HepG2 (cell line): ENCODE measurements at regions not wholly inside any gene's neighbourhood (a gene's known extent, or its start where the extent isn't known, plus 50 kb on each side); places are given as distances from the start of the nearest gene placed in this dataset.

Experiments
- ATF1 ChIP-seq: IDR thresholded peaks from 2 replicates; pipeline ENCODE4 v1.6.1; 2016; ENCODE audit warnings: mild to moderate bottlenecking, control low read depth
- CCAR2 ChIP-seq: fragments of 200-400 bp; formaldehyde crosslinking; optimal IDR thresholded peaks from 2 replicates; pipeline ENCODE3; 2018; ENCODE audit warnings: low read depth, mild to moderate bottlenecking, low read length, moderate library complexity
- ETS1 ChIP-seq: sonication (generic); formaldehyde crosslinking; IDR thresholded peaks from 2 replicates; pipeline ENCODE4 v1.4.0; 2020; ENCODE audit warnings: missing genetic modification reagents
- EZH2 ChIP-seq: conservative IDR thresholded peaks from 2 replicates; pipeline ENCODE4 v1.6.1; 2012; ENCODE audit warnings: mild to moderate bottlenecking, low read depth, low read length, moderate library complexity
- FOXP1 ChIP-seq, 2 experiments: fragments of 450-650 bp in 1 of 2; IDR thresholded peaks; 2 replicates each; pipeline ENCODE4 v1.6.1; 2017 to 2018; ENCODE audit warnings: antibody characterized with exemption in 1 of 2
- KLF12 ChIP-seq: sonication (generic); formaldehyde crosslinking; IDR thresholded peaks from 2 replicates; pipeline ENCODE4 v1.4.0; 2020; ENCODE audit warnings: missing genetic modification reagents, borderline replicate concordance
- MAZ ChIP-seq, 2 experiments: sonication (generic) in 1 of 2; formaldehyde crosslinking in 1 of 2; IDR thresholded peaks; 2 replicates each; pipeline versions ENCODE4 v1.5.0 to v1.6.1; 2012 to 2020; ENCODE audit warnings: low read depth in 2 of 2, mild to moderate bottlenecking in 2 of 2, borderline replicate concordance in 1 of 2, improper control_type of control experiment in 1 of 2, low read length in 1 of 2, missing genetic modification reagents in 1 of 2, moderate library complexity in 1 of 2
- MED1 ChIP-seq: sonication (generic); formaldehyde crosslinking; IDR thresholded peaks from 2 replicates; pipeline ENCODE4 v1.4.0; 2020; ENCODE audit warnings: missing genetic modification reagents
- NFIC ChIP-seq: IDR thresholded peaks from 2 replicates; pipeline ENCODE4 v1.6.1; 2012; ENCODE audit warnings: mild to moderate bottlenecking, low read length, inconsistent platforms
- NFYC ChIP-seq: IDR thresholded peaks from 2 replicates; pipeline ENCODE4 v1.6.1; 2016; ENCODE audit warnings: missing genetic modification reagents, missing compliant biosample characterization
- NR2F6 ChIP-seq, 2 experiments: IDR thresholded peaks; 2 replicates each; pipeline ENCODE4 v1.6.1; 2016; ENCODE audit warnings: antibody characterized with exemption in 1 of 2, mild to moderate bottlenecking in 1 of 2
- POLR2AphosphoS2 ChIP-seq: IDR thresholded peaks from 2 replicates; pipeline ENCODE4 v1.6.1; 2011; ENCODE audit warnings: low read depth, low read length, improper control_type of control experiment
- RXRB ChIP-seq: IDR thresholded peaks from 2 replicates; pipeline ENCODE4 v1.6.1; 2016; ENCODE audit warnings: borderline replicate concordance, missing genetic modification reagents, missing compliant biosample characterization
- SRSF1 ChIP-seq: fragments of 200-400 bp; formaldehyde crosslinking; optimal IDR thresholded peaks from 2 replicates; pipeline ENCODE3; 2017; ENCODE audit warnings: mild to moderate bottlenecking, low read depth, low read length, moderate library complexity
- XRCC5 ChIP-seq: fragments of 200-400 bp; formaldehyde crosslinking; optimal IDR thresholded peaks from 2 replicates; pipeline ENCODE3; 2017; ENCODE audit warnings: mild to moderate bottlenecking, low read length
- ZBTB20 ChIP-seq: sonication (generic); formaldehyde crosslinking; IDR thresholded peaks from 2 replicates; pipeline ENCODE4 v1.8.1; 2023; ENCODE audit warnings: missing genetic modification reagents, low read depth, mild to moderate bottlenecking, borderline replicate concordance
- ZFP62 ChIP-seq: sonication (generic); formaldehyde crosslinking; IDR thresholded peaks from 2 replicates; pipeline ENCODE4 v1.4.0; 2020; ENCODE audit warnings: missing genetic modification reagents
- ZMYM2 ChIP-seq: sonication (generic); formaldehyde crosslinking; IDR thresholded peaks from 2 replicates; pipeline ENCODE4 v1.8.0; 2022; ENCODE audit warnings: mild to moderate bottlenecking, missing genetic modification reagents
- ZNF260 ChIP-seq: sonication (generic); formaldehyde crosslinking; IDR thresholded peaks from 2 replicates; pipeline ENCODE4 v1.4.0; 2020; ENCODE audit warnings: missing genetic modification reagents, low read depth, mild to moderate bottlenecking, borderline replicate concordance
- ZNF431 ChIP-seq: sonication (generic); formaldehyde crosslinking; IDR thresholded peaks from 2 replicates; pipeline ENCODE4 v1.9.0; 2022; ENCODE audit warnings: missing genetic modification reagents, low read depth, mild to moderate bottlenecking, borderline replicate concordance
- ZNF543 ChIP-seq: sonication (generic); formaldehyde crosslinking; IDR thresholded peaks from 2 replicates; pipeline ENCODE4 v1.4.0; 2020; ENCODE audit warnings: mild to moderate bottlenecking, missing genetic modification reagents
- ZNF557 ChIP-seq: sonication (generic); formaldehyde crosslinking; IDR thresholded peaks from 2 replicates; pipeline ENCODE4 v1.4.0; 2020; ENCODE audit warnings: missing genetic modification reagents
- ZNF615 ChIP-seq: sonication (generic); formaldehyde crosslinking; IDR thresholded peaks from 2 replicates; pipeline ENCODE4 v1.5.0; 2020; ENCODE audit warnings: mild to moderate bottlenecking, missing genetic modification reagents, borderline replicate concordance
- ZSCAN21 ChIP-seq: sonication (generic); formaldehyde crosslinking; IDR thresholded peaks from 2 replicates; pipeline ENCODE4 v1.8.0; 2022; ENCODE audit warnings: mild to moderate bottlenecking, missing genetic modification reagents, moderate library complexity, borderline replicate concordance
- TF ChIP-seq, protein P1 (sequence below): sonication (generic); formaldehyde crosslinking; IDR thresholded peaks from 2 replicates; pipeline ENCODE4 v1.4.0; 2020; ENCODE audit warnings: low read depth, mild to moderate bottlenecking, missing genetic modification reagents
- TF ChIP-seq, protein P2 (sequence below): sonication (generic); formaldehyde crosslinking; IDR thresholded peaks from 2 replicates; pipeline ENCODE4 v1.4.0; 2020; ENCODE audit warnings: mild to moderate bottlenecking, low read depth, missing genetic modification reagents
- TF ChIP-seq, protein P3 (sequence below): sonication (generic); formaldehyde crosslinking; conservative IDR thresholded peaks from 2 replicates; pipeline ENCODE4 v1.8.0; 2022; ENCODE audit warnings: mild to moderate bottlenecking, moderate library complexity, missing genetic modification reagents

- TF ChIP-seq ZMYM2 (CRISPR knock-in tag) (peak; percentile 25; the same call in 1 of the 2 replicates), NR2F6 (IDR thresholded peaks at IDR 0.05) (no peak), NR2F6 (CRISPR knock-in tag; IDR thresholded peaks at IDR 0.05) (peak; percentile 54; the same call in 1 of the 2 replicates), XRCC5 (no peak), POLR2AphosphoS2 (no peak), ZBTB20 (CRISPR knock-in tag) (no peak), MAZ (IDR thresholded peaks at IDR 0.05; ENCODE audit: borderline replicate concordance, low read depth, low read length) (no peak), MAZ (CRISPR knock-in tag; IDR thresholded peaks at IDR 0.05; ENCODE audit: low read depth) (no peak), ETS1 (CRISPR knock-in tag) (no peak), NFIC (no peak), MED1 (CRISPR knock-in tag) (0 out of 2 replicates have a peak, but pooled peaks have one; percentile 25), ZNF431 (CRISPR knock-in tag) (no peak), RXRB (CRISPR knock-in tag) (peak; percentile 26; the same call in 1 of the 2 replicates), ZNF543 (no peak), CCAR2 (no peak), KLF12 (CRISPR knock-in tag) (no peak), SRSF1 (no peak), FOXP1 (IDR thresholded peaks at IDR 0.05) (no peak), FOXP1 (CRISPR knock-in tag; IDR thresholded peaks at IDR 0.05) (peak; percentile 41; the same call in 1 of the 2 replicates), ZFP62 (CRISPR knock-in tag) (no peak), ZSCAN21 (CRISPR knock-in tag) (no peak), ZNF260 (CRISPR knock-in tag) (no peak), ZNF557 (no peak), NFYC (CRISPR knock-in tag) (no peak), ATF1 (CRISPR knock-in tag) (no peak), EZH2 (no peak), ZNF615 (CRISPR knock-in tag) (no peak)
- TF ChIP-seq, protein P1, sequence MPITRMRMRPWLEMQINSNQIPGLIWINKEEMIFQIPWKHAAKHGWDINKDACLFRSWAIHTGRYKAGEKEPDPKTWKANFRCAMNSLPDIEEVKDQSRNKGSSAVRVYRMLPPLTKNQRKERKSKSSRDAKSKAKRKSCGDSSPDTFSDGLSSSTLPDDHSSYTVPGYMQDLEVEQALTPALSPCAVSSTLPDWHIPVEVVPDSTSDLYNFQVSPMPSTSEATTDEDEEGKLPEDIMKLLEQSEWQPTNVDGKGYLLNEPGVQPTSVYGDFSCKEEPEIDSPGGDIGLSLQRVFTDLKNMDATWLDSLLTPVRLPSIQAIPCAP (CRISPR knock-in tag): no peak
- TF ChIP-seq, protein P2, sequence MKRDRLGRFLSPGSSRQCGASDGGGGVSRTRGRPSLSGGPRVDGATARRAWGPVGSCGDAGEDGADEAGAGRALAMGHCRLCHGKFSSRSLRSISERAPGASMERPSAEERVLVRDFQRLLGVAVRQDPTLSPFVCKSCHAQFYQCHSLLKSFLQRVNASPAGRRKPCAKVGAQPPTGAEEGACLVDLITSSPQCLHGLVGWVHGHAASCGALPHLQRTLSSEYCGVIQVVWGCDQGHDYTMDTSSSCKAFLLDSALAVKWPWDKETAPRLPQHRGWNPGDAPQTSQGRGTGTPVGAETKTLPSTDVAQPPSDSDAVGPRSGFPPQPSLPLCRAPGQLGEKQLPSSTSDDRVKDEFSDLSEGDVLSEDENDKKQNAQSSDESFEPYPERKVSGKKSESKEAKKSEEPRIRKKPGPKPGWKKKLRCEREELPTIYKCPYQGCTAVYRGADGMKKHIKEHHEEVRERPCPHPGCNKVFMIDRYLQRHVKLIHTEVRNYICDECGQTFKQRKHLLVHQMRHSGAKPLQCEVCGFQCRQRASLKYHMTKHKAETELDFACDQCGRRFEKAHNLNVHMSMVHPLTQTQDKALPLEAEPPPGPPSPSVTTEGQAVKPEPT: no peak
- TF ChIP-seq, protein P3, sequence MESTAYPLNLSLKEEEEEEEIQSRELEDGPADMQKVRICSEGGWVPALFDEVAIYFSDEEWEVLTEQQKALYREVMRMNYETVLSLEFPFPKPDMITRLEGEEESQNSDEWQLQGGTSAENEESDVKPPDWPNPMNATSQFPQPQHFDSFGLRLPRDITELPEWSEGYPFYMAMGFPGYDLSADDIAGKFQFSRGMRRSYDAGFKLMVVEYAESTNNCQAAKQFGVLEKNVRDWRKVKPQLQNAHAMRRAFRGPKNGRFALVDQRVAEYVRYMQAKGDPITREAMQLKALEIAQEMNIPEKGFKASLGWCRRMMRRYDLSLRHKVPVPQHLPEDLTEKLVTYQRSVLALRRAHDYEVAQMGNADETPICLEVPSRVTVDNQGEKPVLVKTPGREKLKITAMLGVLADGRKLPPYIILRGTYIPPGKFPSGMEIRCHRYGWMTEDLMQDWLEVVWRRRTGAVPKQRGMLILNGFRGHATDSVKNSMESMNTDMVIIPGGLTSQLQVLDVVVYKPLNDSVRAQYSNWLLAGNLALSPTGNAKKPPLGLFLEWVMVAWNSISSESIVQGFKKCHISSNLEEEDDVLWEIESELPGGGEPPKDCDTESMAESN (CRISPR knock-in tag): no peak
Measured at GRCh38 chr6:137784583-137784982, 82.5 kb upstream of the TNFAIP3 start (continued).
